Loucy (cell line): ENCODE measurements at regions not wholly inside any gene's neighbourhood (a gene's known extent, or its start where the extent isn't known, plus 50 kb on each side); places are given as distances from the start of the nearest gene placed in this dataset.

Source experiments
- H2AFZ ChIP-seq: fragments of 200-600 bp; sonication (generic); 2 replicates; pipeline ENCODE4 v1.6.0; 2016; ENCODE audit warnings: antibody characterized with exemption, mild to moderate bottlenecking, low read length, moderate library complexity
- H3F3A ChIP-seq: fragments of 200-600 bp; 2 replicates; pipeline ENCODE4 v1.6.0; 2016; ENCODE audit warnings: antibody characterized with exemption, low read depth, mild to moderate bottlenecking
- H3K27me3 ChIP-seq: fragments of 200-600 bp; sonication (generic); 2 replicates; pipeline ENCODE4 v1.6.1; 2014; ENCODE audit warnings: low read length, mild to moderate bottlenecking; ENCODE audit not compliant: insufficient read depth, poor library complexity, severe bottlenecking
- H3K36me3 ChIP-seq: fragments of 200-600 bp; sonication (generic); 2 replicates; pipeline ENCODE4 v1.6.1; 2016; ENCODE audit warnings: low read length; ENCODE audit not compliant: insufficient read depth
- H3K4me1 ChIP-seq: fragments of 200-600 bp; sonication (generic); 2 replicates; pipeline ENCODE4 v1.5.1; 2014; ENCODE audit warnings: low read length, mild to moderate bottlenecking; ENCODE audit not compliant: insufficient read depth, poor library complexity, severe bottlenecking
- H3K4me2 ChIP-seq: fragments of 200-600 bp; sonication (generic); 2 replicates; pipeline ENCODE4 v1.6.0; 2014; ENCODE audit warnings: antibody characterized with exemption, low read length, low read depth, mild to moderate bottlenecking; ENCODE audit not compliant: poor library complexity, severe bottlenecking
- H3K4me3 ChIP-seq: fragments of 200-600 bp; sonication (generic); 2 replicates; pipeline ENCODE4 v1.5.1; 2014; ENCODE audit warnings: low read length, mild to moderate bottlenecking, mixed read lengths; ENCODE audit not compliant: poor library complexity, severe bottlenecking
- H3K79me2 ChIP-seq: fragments of 200-600 bp; sonication (generic); 2 replicates; pipeline ENCODE4 v1.6.1; 2014; ENCODE audit warnings: low read length; ENCODE audit not compliant: insufficient read depth
- H3K9ac ChIP-seq: fragments of 200-600 bp; sonication (generic); 2 replicates; pipeline ENCODE4 v1.6.0; 2014; ENCODE audit warnings: mild to moderate bottlenecking, low read depth, low read length, moderate library complexity; ENCODE audit not compliant: poor library complexity, severe bottlenecking
- H3K9me2 ChIP-seq: fragments of 200-600 bp; sonication (generic); replicated peaks from 2 replicates; pipeline ENCODE4 v1.6.1; 2016; ENCODE audit warnings: low read depth, low read length, mixed read lengths
- H3K9me3 ChIP-seq: fragments of 200-600 bp; sonication (generic); 2 replicates; pipeline ENCODE4 v1.6.1; 2014; ENCODE audit warnings: mild to moderate bottlenecking, antibody characterized with exemption, low read length, low read depth; ENCODE audit not compliant: insufficient read depth
- H4K20me1 ChIP-seq: fragments of 200-600 bp; sonication (generic); 2 replicates; pipeline ENCODE4 v1.6.0; 2014; ENCODE audit warnings: antibody characterized with exemption, low read length, mild to moderate bottlenecking; ENCODE audit not compliant: insufficient read depth, poor library complexity, severe bottlenecking
- EZH2phosphoT487 ChIP-seq: fragments of 200-600 bp; IDR thresholded peaks from 2 replicates; pipeline ENCODE4 v1.6.1; 2018; ENCODE audit warnings: antibody characterized with exemption, mild to moderate bottlenecking, moderate library complexity, borderline replicate concordance
- TF ChIP-seq, protein P1 (sequence below): fragments of 200-600 bp; sonication (generic); conservative IDR thresholded peaks from 2 replicates; pipeline ENCODE4 v1.5.1; 2014; ENCODE audit warnings: mild to moderate bottlenecking, antibody characterized with exemption, low read length

GRCh38 chr16:85989863-85990643 is 91.1 kb downstream of the IRF8 start:
- Histone ChIP-seq H3K4me2 (no peak overlapping the region), H3K27me3 (no peaks in the 10 kb centered on the region), H3F3A (no peaks in the 10 kb centered on the region), H3K9ac (no peak overlapping the region), H3K36me3 (no peaks in the 10 kb centered on the region), H2AFZ (no peak overlapping the region), H4K20me1 (no peaks in the 10 kb centered on the region), H3K9me3 (no peaks in the 10 kb centered on the region), H3K79me2 (no peaks in the 10 kb centered on the region), H3K4me3 (no peak overlapping the region), H3K4me1 (no peaks in the 10 kb centered on the region), H3K9me2 (no peaks in the 10 kb centered on the region)
- TF ChIP-seq, protein P1, sequence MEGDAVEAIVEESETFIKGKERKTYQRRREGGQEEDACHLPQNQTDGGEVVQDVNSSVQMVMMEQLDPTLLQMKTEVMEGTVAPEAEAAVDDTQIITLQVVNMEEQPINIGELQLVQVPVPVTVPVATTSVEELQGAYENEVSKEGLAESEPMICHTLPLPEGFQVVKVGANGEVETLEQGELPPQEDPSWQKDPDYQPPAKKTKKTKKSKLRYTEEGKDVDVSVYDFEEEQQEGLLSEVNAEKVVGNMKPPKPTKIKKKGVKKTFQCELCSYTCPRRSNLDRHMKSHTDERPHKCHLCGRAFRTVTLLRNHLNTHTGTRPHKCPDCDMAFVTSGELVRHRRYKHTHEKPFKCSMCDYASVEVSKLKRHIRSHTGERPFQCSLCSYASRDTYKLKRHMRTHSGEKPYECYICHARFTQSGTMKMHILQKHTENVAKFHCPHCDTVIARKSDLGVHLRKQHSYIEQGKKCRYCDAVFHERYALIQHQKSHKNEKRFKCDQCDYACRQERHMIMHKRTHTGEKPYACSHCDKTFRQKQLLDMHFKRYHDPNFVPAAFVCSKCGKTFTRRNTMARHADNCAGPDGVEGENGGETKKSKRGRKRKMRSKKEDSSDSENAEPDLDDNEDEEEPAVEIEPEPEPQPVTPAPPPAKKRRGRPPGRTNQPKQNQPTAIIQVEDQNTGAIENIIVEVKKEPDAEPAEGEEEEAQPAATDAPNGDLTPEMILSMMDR = no peak
- TF ChIP-seq EZH2phosphoT487 = no peak

GRCh38 chr16:85990861-85991301 is 91.9 kb downstream of the IRF8 start:
- no peak overlapping the region for H3K4me2 ChIP-seq

DNA sequence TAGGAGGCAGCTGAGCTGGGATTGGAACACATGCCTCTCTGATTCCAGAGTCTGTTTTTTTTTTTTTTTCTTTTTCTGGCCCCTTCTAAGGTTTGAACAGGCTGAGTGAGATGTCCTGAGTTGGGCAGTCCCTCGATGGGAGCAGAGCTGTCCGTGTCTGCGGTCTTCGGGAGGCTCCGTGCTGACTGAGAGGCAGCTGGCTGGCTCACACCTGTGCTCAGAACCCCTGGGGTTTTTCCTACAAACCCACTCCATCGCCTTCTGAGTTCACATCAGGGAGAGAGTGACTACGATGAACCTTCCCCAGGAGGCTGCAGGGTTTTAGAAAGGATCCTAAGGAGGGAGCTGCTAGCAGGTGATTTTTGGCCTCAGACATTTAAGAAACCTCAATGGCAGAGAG is 92.5 kb downstream of the IRF8 start:
- Histone ChIP-seq H3K36me3 (no peaks in the 10 kb centered on the region), H3K4me2 (no peak overlapping the region), H3K4me1 (no peaks in the 10 kb centered on the region), H3K4me3 (no peak overlapping the region), H3K79me2 (no peaks in the 10 kb centered on the region), H3K9me3 (no peaks in the 10 kb centered on the region), H3K9ac (no peak overlapping the region), H3K9me2 (no peaks in the 10 kb centered on the region), H2AFZ (no peak overlapping the region), H3K27me3 (no peaks in the 10 kb centered on the region), H3F3A (no peaks in the 10 kb centered on the region), H4K20me1 (no peaks in the 10 kb centered on the region)
- TF ChIP-seq, protein P1 = no peak
- no peak for TF ChIP-seq EZH2phosphoT487

More at GRCh38 chr16:85990861-85991301, 91.9 kb downstream of the IRF8 start:
- Histone ChIP-seq H3K4me3 (no peak overlapping the region), H2AFZ (no peak overlapping the region), H4K20me1 (no peaks in the 10 kb centered on the region), H3K9me3 (no peaks in the 10 kb centered on the region), H3K27me3 (no peaks in the 10 kb centered on the region), H3F3A (no peaks in the 10 kb centered on the region), H3K9me2 (no peaks in the 10 kb centered on the region), H3K4me1 (no peaks in the 10 kb centered on the region), H3K36me3 (no peaks in the 10 kb centered on the region), H3K79me2 (no peaks in the 10 kb centered on the region), H3K9ac (no peak overlapping the region)
- no peak for TF ChIP-seq EZH2phosphoT487
- TF ChIP-seq, protein P1 = no peak
